HG02943 (cell line): ENCODE measurements at regions not wholly inside any gene's neighbourhood (a gene's known extent, or its start where the extent isn't known, plus 50 kb on each side); places are given as distances from the start of the nearest gene placed in this dataset.
A peak's percentile ranks its signal among the peaks of the same experiment; 100 is the strongest.
"Not testable (repeated sequence)": the region's sequence is repeated elsewhere in the genome, so short reads cannot be mapped to it uniquely, and the experiment has no call there.

ENCODE experiments used
- ATAC-seq: cut with Tn5 transposase; IDR thresholded peaks from one replicate; pipeline ENCODE4 v1.9.1; 2021; ENCODE audit warnings: mild to moderate bottlenecking, low read depth, moderate library complexity; ENCODE audit not compliant: unreplicated experiment

DNA sequence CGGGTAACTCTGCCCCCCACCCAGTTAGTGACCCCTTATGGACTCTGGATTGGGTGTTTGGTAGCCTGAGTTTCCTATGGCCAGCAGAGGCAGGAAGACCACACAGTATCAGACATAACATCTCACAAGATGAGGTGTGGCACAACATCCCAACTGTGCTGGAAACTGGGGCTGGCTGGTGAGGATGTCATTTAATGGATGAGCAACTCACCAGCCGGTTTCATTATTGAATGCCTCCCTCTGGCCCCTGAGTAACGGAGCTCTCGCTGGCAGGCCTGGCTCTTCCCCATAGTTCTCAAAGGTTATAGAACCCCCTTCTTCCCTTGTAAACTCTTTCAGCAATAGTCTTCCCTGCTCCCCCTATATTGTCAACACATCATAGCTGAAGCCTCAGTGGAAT is 195.0 kb downstream of the BCL11A start:
- ATAC-seq = no peak

DNA sequence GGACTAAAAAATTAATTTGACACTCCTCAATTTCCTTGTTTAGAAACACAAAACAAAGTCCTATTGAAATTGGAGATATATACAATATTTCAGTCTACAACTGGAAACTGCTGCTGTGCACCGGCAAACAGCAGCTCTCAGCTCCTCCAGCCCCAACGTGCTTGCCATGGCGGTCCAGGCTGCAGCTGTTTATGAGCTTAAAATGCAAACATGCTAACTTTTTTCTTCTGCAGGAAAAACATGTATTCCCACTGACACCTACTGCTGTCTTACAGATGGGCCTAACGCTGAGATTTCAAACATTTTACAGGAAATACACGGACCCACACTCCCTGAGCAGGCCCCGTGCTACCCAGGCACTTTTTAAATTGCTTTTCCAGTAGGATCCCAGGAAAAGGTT is 195.5 kb downstream of the BCL11A start:
- no peak for ATAC-seq

DNA sequence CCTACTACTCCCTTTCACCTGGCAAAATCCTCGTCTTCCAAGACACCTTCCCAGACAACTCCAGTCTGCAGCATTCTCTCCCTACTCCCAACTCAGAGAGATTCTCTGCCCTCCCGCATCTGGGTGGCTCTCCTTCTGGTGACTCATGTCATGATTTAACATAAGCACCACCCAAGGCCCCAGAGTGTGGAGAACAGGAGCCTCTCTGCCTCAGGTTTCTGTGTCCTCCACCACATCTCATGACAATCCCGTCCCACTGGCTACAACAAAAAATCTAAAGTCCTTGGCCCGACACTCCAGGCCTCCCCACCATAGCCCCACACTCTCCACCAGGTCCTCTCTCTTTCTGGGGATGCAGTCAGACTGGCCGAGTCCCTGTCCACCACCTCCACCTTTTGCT is 197.1 kb downstream of the BCL11A start:
- ATAC-seq = no peak

- no peak for ATAC-seq
Measured at GRCh38 chr2:60355849-60356261, 197.6 kb downstream of the BCL11A start.

- no peak for ATAC-seq
Measured at GRCh38 chr2:60354713-60355112, 198.7 kb downstream of the BCL11A start.

DNA sequence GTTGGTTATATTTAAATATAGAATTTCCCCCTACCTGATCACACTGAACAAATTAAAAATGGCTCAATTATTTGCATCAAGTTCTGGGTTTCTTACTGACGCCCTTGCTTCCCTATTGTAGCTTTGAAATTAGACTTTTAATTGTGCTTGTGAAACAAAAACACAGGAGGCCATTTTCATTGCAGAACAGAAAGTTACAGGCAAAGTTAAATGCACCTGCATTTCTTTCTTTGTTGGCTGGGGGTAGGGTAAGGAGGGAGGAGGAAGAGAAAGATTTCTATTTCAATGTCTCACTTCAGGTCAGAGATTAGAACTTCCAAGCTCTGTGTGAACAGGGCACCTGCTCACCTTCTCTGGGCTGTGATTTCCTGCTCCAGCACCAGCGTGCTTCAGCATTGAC is 199.6 kb downstream of the BCL11A start:
- peak; percentile 43 for ATAC-seq

- peak; percentile 6 for ATAC-seq
Measured at GRCh38 chr2:60353406-60353800, 200.1 kb downstream of the BCL11A start.

DNA sequence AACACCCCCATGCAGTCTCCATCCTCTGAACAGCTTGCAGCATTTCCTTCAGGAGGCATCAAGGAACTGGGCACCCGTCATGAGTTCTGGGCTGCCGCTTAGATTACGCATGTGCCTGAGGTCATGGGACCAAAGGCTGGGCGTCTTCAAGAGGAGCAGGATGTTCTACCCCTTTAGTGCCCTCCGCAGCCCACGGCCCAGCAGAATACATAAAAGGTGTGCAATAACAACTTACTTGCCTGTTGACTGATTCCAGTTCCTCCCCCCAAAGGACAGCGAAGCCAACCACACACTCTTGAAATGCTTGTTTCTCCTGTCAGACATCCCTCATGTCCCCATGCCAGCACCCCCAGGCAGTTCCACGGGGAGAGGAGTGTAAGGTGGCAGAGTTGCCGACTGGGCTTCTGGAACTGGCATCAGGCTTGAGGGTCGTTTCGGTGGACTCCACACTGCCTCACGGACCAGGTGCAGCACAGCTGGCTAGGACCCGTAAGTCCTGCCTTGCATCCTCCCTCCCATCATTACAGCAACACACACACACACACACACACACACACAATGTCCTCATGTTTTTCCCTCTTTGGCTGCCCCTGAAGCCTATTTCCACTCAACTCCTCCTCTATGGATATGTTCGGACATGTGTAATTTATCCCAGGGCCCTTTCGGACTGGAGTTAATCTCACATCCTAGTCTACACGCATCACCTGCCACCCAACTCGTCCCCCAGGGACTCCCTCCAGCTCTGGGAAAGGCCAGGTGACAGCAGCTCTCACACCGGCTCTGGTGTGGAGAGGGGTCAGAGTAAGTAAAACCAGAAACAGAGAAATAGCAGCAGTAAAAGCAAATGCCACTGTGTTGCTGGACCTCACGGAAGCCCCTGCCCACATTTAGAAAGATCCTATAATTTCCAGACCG is 200.7 kb downstream of the BCL11A start:
- no peak for ATAC-seq

- no peak for ATAC-seq
Measured at GRCh38 chr2:60351802-60352201, 201.7 kb downstream of the BCL11A start.

DNA sequence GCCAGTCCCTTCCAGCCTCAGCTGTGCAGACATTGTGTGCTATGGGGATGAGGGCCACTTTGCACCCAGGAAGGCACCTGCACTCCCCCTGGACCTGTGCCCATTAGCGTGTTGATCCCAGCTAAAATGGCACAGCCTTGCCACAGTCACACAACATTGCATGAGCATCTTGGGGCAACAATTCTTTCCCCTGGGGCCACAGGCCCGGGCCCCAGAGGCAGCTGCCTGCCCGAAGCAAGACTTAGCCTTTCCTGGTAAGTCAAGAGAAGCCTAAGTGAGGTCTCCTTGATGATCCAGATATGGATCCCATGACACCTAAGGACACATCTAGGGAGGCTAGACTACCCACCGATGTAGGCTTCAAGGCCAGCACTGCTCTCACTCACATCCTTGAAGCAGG is 202.1 kb downstream of the BCL11A start:
- no peak for ATAC-seq

GRCh38 chr2:60350791-60351190 is 202.7 kb downstream of the BCL11A start:
- no peak for ATAC-seq

DNA sequence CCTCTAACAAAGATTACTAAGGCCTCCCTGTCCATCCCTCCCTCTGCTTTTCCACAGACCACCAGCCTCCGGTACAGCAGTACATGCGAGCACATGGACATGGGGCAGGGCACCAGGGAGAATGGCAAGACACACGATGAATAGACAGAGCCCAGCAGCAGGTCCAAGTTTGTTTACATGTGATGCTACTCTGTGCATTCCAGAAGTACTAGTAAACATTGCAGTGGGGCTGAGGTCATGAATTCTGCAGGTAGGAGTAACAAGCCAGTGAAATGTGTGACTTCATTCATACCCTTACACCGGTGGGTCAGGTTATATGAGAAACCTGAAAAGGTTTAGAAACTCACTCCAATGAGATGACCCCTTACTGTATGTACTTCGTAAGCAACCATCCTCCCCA is 205.7 kb downstream of the BCL11A start:
- ATAC-seq = no peak

- not testable (repeated sequence) for ATAC-seq
Measured at GRCh38 chr2:60342491-60342890, 211.0 kb downstream of the BCL11A start.

DNA sequence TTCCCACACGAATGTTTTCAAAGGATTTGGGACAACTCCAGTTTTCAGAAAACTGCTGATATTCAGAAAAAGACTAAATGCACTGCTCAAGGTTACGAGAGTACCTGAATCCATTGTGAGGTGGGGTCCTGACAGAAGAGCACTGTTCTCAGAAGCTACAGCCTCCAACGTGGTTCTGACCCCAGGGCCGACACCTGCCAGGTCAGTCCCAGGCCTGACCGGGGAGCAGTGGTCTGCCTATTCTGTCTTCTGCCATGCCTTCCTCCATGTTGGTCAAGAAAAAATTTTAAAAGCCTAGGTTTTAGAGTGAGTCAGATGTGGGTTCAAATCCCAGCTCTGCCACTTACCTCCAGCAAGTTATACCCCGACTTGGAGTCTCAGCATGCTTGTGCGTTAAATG is 212.3 kb downstream of the BCL11A start:
- ATAC-seq = no peak

GRCh38 chr2:60339286-60339685 is 214.2 kb downstream of the BCL11A start:
- no peak for ATAC-seq

DNA sequence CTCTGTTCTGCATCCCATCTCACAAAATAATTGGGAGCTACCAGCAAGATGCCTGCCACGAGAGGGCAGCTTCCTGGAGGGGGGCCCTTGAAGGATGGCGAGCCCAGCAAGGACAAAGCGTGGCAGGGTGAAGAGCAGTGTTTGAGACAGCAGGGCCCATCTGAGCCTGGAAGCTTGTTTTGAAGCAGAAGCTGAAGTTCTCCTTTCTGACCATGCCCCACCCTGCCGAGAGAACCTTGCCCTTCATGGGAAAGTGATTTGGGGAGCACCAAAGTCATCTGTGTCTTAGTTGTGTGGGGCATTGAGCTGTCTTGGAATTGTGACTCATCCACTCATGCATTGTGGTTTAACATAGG is 216.3 kb downstream of the BCL11A start:
- no peak for ATAC-seq

GRCh38 chr2:60336442-60337141 is 216.9 kb downstream of the BCL11A start:
- ATAC-seq = no peak

- ATAC-seq = no peak
Measured at GRCh38 chr2:60335533-60336237, 217.8 kb downstream of the BCL11A start.

DNA sequence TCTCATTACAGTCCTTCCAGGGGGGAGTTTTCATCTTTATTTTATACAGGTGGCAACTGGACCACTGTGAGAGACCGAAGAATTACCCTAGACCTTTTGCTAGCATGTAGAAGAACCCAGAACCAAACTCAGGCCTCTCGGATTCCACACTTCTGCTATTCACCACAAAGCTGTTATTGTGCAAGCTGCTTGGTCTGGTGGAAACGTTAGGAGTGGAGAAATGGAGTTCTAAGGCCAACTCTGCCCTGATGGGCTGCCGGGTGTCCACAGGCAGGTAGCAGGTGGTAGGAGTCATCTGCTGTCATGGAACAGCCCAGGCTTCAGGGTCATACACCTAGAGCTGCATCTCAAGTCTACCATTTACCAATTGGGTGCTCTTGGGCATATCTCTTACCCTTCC is 218.8 kb downstream of the BCL11A start:
- no peak for ATAC-seq

GRCh38 chr2:60333264-60333663 is 220.2 kb downstream of the BCL11A start:
- ATAC-seq = no peak

GRCh38 chr2:60331115-60331809 is 222.2 kb downstream of the BCL11A start:
- no peak for ATAC-seq
